ENCODE measurements at regions not wholly inside any gene's neighbourhood (a gene's known extent, or its start where the extent isn't known, plus 50 kb on each side); places are given as distances from the start of the nearest gene placed in this dataset.
"Not testable (repeated sequence)": the region's sequence is repeated elsewhere in the genome, so short reads cannot be mapped to it uniquely, and the experiment has no call there.

DNA sequence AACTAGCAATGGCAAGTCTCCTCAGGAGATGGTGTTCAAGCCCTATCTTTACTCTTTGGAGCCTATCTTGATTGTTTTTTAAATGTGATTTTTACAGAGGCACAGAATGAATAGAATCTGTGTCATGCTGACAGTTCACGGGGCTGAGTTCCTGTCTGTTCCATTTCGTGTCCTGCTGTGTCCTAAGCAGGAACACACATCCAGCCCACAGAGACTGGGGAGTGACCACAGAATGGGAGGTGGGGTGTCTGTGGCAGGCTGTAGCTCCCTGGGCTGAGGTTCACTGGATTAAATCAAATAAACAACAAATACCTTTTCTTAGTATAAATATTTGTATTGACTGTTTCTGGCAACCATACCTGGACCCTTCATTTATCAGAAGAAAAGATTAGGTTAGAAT lies 73.4 kb upstream of the CARD11 start:
- no peak for ATAC-seq
- no peak for DNase-seq
- Histone ChIP-seq H2AFZ (ENCODE audit: low read length) (no peak overlapping the region), H3K9me3 (ENCODE audit: low read length) (no peaks in the 10 kb centered on the region), H3K4me1 (ENCODE audit: insufficient read depth, low read length) (no peaks in the 10 kb centered on the region), H3K79me2 (ENCODE audit: low read length) (no peaks in the 10 kb centered on the region), H4K20me1 (ENCODE audit: low read length) (no peaks in the 10 kb centered on the region), H3K9me2 (replicated peaks; ENCODE audit: low read length) (no peaks in the 10 kb centered on the region), H3K9ac (ENCODE audit: low read length) (no peak overlapping the region), H3K4me3 (ENCODE audit: low read length) (no peak overlapping the region), H3K36me3 (ENCODE audit: low read depth, low read length) (no peaks in the 10 kb centered on the region), H3F3A (ENCODE audit: low read length, unreplicated experiment) (no peaks in the 10 kb centered on the region), H3K27ac (ENCODE audit: low read length) (no peak overlapping the region), H3K4me2 (ENCODE audit: low read length) (no peak overlapping the region), H3K27me3 (ENCODE audit: low read length) (0 out of 2 replicates have a peak, but pooled peaks cover 6% of the 10 kb centered on the region)
- intact Hi-C loops (cut with micrococcal nuclease), result no loop called here
- POLR2A ChIA-PET (ENCODE audit: unreplicated experiment), result no interaction called here
- BruUV-seq (replicated peaks), result no TSS peak
- CTCF ChIA-PET, result no interaction called here
- TF ChIP-seq, protein P1, sequence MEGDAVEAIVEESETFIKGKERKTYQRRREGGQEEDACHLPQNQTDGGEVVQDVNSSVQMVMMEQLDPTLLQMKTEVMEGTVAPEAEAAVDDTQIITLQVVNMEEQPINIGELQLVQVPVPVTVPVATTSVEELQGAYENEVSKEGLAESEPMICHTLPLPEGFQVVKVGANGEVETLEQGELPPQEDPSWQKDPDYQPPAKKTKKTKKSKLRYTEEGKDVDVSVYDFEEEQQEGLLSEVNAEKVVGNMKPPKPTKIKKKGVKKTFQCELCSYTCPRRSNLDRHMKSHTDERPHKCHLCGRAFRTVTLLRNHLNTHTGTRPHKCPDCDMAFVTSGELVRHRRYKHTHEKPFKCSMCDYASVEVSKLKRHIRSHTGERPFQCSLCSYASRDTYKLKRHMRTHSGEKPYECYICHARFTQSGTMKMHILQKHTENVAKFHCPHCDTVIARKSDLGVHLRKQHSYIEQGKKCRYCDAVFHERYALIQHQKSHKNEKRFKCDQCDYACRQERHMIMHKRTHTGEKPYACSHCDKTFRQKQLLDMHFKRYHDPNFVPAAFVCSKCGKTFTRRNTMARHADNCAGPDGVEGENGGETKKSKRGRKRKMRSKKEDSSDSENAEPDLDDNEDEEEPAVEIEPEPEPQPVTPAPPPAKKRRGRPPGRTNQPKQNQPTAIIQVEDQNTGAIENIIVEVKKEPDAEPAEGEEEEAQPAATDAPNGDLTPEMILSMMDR (conservative IDR thresholded peaks at IDR 0.05; ENCODE audit: low read depth, low read length), result no peak
- no peak for TF ChIP-seq EZH2 (IDR thresholded peaks at IDR 0.05; ENCODE audit: low read length, unreplicated experiment)
- no peak for TF ChIP-seq EZH2phosphoT487 (IDR thresholded peaks at IDR 0.05; ENCODE audit: borderline replicate concordance, low read length)

DNA sequence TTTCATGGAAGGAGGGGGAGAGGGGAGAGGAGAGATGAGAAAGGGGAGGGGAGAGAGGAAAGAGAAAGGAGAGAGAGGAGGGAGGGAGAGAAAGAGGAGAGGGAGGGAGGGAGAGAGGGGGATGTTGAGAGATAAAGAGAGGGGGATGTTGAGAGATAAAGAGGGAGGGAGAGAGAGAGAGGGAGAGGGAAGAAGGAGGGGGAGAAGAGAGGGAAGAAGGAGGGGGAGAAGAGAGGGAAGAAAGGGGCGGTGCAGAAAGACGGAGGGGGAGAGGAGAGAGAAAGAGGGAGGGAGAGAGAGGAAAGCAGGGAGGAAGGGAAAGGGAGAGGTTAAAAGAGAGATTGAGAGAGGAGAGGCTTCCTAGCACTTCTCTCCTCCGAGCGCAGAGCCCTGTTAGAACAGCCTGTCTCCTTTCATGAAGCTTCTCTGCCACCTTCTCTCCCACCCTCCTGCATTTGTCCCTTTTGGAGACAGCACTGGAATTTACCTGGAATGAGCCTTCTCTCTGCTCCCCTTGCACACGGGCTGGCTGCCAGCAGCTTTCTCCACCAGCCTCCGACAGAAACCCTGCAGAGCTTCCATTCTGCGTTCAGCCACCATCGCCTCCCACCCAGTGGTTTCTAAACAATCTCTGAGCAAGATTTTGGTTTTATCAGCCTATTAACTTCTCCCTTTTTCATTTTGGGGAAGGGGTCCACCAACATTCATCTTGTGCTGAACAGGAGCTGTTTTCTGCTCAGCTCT lies 74.0 kb upstream of the CARD11 start:
- ChIA-PET CTCF (no interaction called here), POLR2A (ENCODE audit: unreplicated experiment) (no interaction called here)
- ATAC-seq, result no peak
- intact Hi-C loops (cut with micrococcal nuclease), result no loop called here
- no peaks in the 10 kb centered on the region for H3K9me2 ChIP-seq (replicated peaks; ENCODE audit: low read length)
- no peak overlapping the region for H2AFZ ChIP-seq (ENCODE audit: low read length)
- H3K27me3 ChIP-seq (ENCODE audit: low read length), result 0 out of 2 replicates have a peak, but pooled peaks cover 6% of the 10 kb centered on the region
- no TSS peak for BruUV-seq (replicated peaks)
- H3K9me3 ChIP-seq (ENCODE audit: low read length), result no peaks in the 10 kb centered on the region
- H3K4me2 ChIP-seq (ENCODE audit: low read length), result no peak overlapping the region
- H3K27ac ChIP-seq (ENCODE audit: low read length), result no peak overlapping the region
- H3K9ac ChIP-seq (ENCODE audit: low read length), result no peak overlapping the region
- H3K4me1 ChIP-seq (ENCODE audit: insufficient read depth, low read length), result no peaks in the 10 kb centered on the region
- no peak for DNase-seq
- H3F3A ChIP-seq (ENCODE audit: low read length, unreplicated experiment), result no peaks in the 10 kb centered on the region
- H3K4me3 ChIP-seq (ENCODE audit: low read length), result no peak overlapping the region
- no peaks in the 10 kb centered on the region for H3K36me3 ChIP-seq (ENCODE audit: low read depth, low read length)
- no peaks in the 10 kb centered on the region for H3K79me2 ChIP-seq (ENCODE audit: low read length)
- TF ChIP-seq EZH2 (IDR thresholded peaks at IDR 0.05; ENCODE audit: low read length, unreplicated experiment), result no peak
- H4K20me1 ChIP-seq (ENCODE audit: low read length), result no peaks in the 10 kb centered on the region

DNA sequence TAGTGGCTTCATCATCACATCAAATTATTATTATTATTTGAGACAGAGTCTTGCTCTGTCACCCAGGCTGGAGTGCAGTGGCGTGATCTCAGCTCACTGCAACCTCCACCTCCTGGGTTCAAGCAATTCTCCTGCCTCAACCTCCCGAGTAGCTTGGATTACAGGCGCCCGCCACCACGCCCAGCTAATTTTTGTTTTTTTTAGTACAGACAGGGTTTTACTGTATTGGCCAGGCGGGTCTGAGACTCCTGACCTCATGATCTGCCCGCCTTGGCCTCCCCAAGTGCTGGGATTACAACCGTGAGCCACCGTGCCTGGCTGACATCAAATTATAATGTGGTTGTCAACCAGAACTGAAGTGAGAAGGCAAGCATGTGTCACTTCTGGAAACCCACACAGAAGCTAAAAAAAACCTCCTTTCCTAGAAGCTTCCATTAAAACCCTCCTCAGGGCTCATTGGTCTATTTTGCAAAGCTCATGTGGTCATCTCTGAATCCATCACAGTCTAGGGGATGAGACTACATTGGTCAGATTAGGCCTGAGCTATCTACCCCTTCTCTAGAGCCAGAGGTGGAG lies 75.8 kb upstream of the CARD11 start:
- H3K27ac ChIP-seq (ENCODE audit: low read length); H3K9me3 ChIP-seq (ENCODE audit: low read length); intact Hi-C loops (cut with micrococcal nuclease); H3K4me2 ChIP-seq (ENCODE audit: low read length); H3K36me3 ChIP-seq (ENCODE audit: low read depth, low read length); H3K27me3 ChIP-seq (ENCODE audit: low read length); H2AFZ ChIP-seq (ENCODE audit: low read length); H3K79me2 ChIP-seq (ENCODE audit: low read length); POLR2A ChIA-PET (ENCODE audit: unreplicated experiment); BruUV-seq (replicated peaks); H3K4me1 ChIP-seq (ENCODE audit: insufficient read depth, low read length); H3K9me2 ChIP-seq (replicated peaks; ENCODE audit: low read length); ATAC-seq; CTCF ChIA-PET; H3K4me3 ChIP-seq (ENCODE audit: low read length); H3K9ac ChIP-seq (ENCODE audit: low read length); DNase-seq; H4K20me1 ChIP-seq (ENCODE audit: low read length); H3F3A ChIP-seq (ENCODE audit: low read length, unreplicated experiment): not testable (repeated sequence)

Data from PC-3 (cell line).